ENCODE measurements at regions not wholly inside any gene's neighbourhood (a gene's known extent, or its start where the extent isn't known, plus 50 kb on each side); places are given as distances from the start of the nearest gene placed in this dataset.
"Not testable (repeated sequence)": the region's sequence is repeated elsewhere in the genome, so short reads cannot be mapped to it uniquely, and the experiment has no call there.

DNA sequence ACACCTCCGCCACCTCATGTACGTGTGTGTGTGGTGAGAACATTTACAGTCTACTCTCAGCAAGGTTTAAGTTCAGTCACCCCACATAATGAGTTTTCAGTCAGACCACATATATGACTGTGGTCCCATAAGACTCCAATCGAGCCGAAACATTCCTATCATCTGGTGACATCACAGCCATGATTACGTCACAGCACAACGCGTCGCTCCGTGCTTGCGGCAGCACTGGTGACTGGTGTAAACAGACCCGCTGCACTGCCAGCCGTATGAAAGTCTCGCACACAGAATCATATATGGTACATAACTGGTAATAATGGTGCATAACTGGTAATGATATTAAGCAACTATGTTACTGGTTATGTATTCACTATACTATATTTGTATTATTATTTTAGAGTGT lies 150.7 kb downstream of the DLL1 start:
- no peaks in the 10 kb centered on the region for H3F3A ChIP-seq (ENCODE audit: insufficient read depth)
- no peaks in the 10 kb centered on the region for H4K20me1 ChIP-seq (ENCODE audit: low read depth, low read length)

DNA sequence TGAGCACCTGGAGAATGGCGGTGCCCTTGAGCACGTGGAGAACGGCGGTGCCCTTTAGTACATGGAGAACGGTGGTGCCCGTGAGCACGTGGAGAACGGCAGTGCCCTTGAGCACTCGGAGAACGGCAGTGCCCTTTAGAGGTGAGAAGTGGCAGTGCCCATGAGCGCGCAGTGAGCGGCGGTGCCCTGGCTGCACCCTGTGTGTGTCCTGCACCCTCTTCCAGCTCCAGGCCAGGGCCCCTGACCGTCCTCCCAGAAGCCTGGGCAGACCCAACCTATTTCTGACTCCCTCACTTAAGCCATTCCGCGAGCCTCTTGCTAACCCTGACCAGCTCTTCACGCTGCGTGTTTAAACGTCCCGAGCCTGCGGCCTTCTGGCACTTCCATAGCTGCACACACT lies 151.3 kb downstream of the DLL1 start:
- Histone ChIP-seq H3K9ac (ENCODE audit: low read length) (no peak overlapping the region), H3F3A (ENCODE audit: insufficient read depth) (no peaks in the 10 kb centered on the region)

More for the DNA sequence above, 150.7 kb downstream of the DLL1 start:
- no peak overlapping the region for H3K9ac ChIP-seq (ENCODE audit: low read length)
- no peak overlapping the region for H3K4me3 ChIP-seq (ENCODE audit: insufficient read depth, low read length, poor library complexity, severe bottlenecking)
- no peak overlapping the region for H3K27ac ChIP-seq (ENCODE audit: low read depth, low read length)
- no peak overlapping the region for H3K4me2 ChIP-seq (ENCODE audit: low read depth, low read length, poor library complexity, severe bottlenecking)
- peaks cover 6% of the 10 kb centered on the region; the same call in 1 of the 2 replicates for H3K9me3 ChIP-seq (ENCODE audit: insufficient read depth, low read length)
- H3K36me3 ChIP-seq (ENCODE audit: low read length), result no peaks in the 10 kb centered on the region
- no peaks in the 10 kb centered on the region for H3K27me3 ChIP-seq (ENCODE audit: low read length)
- no peaks in the 10 kb centered on the region for H3K79me2 ChIP-seq (ENCODE audit: insufficient read depth, low read length)
- no peaks in the 10 kb centered on the region for H3K9me2 ChIP-seq (replicated peaks; ENCODE audit: insufficient read depth, low read length)
- H2AFZ ChIP-seq (ENCODE audit: low read depth, low read length, severe bottlenecking), result no peak overlapping the region
- TF ChIP-seq, protein P1, sequence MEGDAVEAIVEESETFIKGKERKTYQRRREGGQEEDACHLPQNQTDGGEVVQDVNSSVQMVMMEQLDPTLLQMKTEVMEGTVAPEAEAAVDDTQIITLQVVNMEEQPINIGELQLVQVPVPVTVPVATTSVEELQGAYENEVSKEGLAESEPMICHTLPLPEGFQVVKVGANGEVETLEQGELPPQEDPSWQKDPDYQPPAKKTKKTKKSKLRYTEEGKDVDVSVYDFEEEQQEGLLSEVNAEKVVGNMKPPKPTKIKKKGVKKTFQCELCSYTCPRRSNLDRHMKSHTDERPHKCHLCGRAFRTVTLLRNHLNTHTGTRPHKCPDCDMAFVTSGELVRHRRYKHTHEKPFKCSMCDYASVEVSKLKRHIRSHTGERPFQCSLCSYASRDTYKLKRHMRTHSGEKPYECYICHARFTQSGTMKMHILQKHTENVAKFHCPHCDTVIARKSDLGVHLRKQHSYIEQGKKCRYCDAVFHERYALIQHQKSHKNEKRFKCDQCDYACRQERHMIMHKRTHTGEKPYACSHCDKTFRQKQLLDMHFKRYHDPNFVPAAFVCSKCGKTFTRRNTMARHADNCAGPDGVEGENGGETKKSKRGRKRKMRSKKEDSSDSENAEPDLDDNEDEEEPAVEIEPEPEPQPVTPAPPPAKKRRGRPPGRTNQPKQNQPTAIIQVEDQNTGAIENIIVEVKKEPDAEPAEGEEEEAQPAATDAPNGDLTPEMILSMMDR (IDR thresholded peaks at IDR 0.05; ENCODE audit: insufficient read depth, low read length, poor library complexity, severe bottlenecking), result no peak
- no peak for TF ChIP-seq EZH2phosphoT487 (conservative IDR thresholded peaks at IDR 0.05; ENCODE audit: low read length)

DNA sequence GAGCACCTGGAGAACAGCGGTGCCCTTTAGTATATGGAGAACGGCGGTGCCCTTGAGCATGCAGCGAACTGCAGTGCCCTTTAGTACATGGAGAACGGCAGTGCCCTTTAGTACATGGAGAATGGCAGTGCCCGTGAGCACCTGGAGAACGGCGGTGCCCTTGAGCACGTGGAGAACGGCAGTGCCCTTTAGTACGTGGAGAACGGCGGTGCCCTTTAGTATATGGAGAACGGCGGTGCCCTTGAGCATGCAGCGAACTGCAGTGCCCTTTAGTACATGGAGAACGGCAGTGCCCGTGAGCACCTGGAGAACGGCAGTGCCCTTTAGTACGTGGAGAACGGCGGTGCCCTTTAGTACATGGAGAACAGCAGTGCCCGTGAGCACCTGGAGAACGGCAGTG lies 151.8 kb downstream of the DLL1 start:
- not testable (repeated sequence) for H3K27me3 ChIP-seq (ENCODE audit: low read length); H3K9ac ChIP-seq (ENCODE audit: low read length); H3K4me2 ChIP-seq (ENCODE audit: low read depth, low read length, poor library complexity, severe bottlenecking); H2AFZ ChIP-seq (ENCODE audit: low read depth, low read length, severe bottlenecking); H3K9me2 ChIP-seq (replicated peaks; ENCODE audit: insufficient read depth, low read length); H3K36me3 ChIP-seq (ENCODE audit: low read length); H3K9me3 ChIP-seq (ENCODE audit: insufficient read depth, low read length); H3K27ac ChIP-seq (ENCODE audit: low read depth, low read length); H3K79me2 ChIP-seq (ENCODE audit: insufficient read depth, low read length); H4K20me1 ChIP-seq (ENCODE audit: low read depth, low read length); H3F3A ChIP-seq (ENCODE audit: insufficient read depth); H3K4me3 ChIP-seq (ENCODE audit: insufficient read depth, low read length, poor library complexity, severe bottlenecking)

More for the DNA sequence above, 151.3 kb downstream of the DLL1 start:
- Histone ChIP-seq H4K20me1 (ENCODE audit: low read depth, low read length) (no peaks in the 10 kb centered on the region), H3K36me3 (ENCODE audit: low read length) (no peaks in the 10 kb centered on the region), H2AFZ (ENCODE audit: low read depth, low read length, severe bottlenecking) (no peak overlapping the region), H3K79me2 (ENCODE audit: insufficient read depth, low read length) (no peaks in the 10 kb centered on the region), H3K4me2 (ENCODE audit: low read depth, low read length, poor library complexity, severe bottlenecking) (no peak overlapping the region), H3K27ac (ENCODE audit: low read depth, low read length) (no peak overlapping the region), H3K9me3 (ENCODE audit: insufficient read depth, low read length) (peaks cover 3% of the 10 kb centered on the region; the same call in 1 of the 2 replicates), H3K9me2 (replicated peaks; ENCODE audit: insufficient read depth, low read length) (no peaks in the 10 kb centered on the region), H3K27me3 (ENCODE audit: low read length) (no peaks in the 10 kb centered on the region), H3K4me3 (ENCODE audit: insufficient read depth, low read length, poor library complexity, severe bottlenecking) (no peak overlapping the region)
- TF ChIP-seq EZH2phosphoT487 (conservative IDR thresholded peaks at IDR 0.05; ENCODE audit: low read length), result no peak
- TF ChIP-seq, protein P1 (IDR thresholded peaks at IDR 0.05; ENCODE audit: insufficient read depth, low read length, poor library complexity, severe bottlenecking), result no peak

DNA sequence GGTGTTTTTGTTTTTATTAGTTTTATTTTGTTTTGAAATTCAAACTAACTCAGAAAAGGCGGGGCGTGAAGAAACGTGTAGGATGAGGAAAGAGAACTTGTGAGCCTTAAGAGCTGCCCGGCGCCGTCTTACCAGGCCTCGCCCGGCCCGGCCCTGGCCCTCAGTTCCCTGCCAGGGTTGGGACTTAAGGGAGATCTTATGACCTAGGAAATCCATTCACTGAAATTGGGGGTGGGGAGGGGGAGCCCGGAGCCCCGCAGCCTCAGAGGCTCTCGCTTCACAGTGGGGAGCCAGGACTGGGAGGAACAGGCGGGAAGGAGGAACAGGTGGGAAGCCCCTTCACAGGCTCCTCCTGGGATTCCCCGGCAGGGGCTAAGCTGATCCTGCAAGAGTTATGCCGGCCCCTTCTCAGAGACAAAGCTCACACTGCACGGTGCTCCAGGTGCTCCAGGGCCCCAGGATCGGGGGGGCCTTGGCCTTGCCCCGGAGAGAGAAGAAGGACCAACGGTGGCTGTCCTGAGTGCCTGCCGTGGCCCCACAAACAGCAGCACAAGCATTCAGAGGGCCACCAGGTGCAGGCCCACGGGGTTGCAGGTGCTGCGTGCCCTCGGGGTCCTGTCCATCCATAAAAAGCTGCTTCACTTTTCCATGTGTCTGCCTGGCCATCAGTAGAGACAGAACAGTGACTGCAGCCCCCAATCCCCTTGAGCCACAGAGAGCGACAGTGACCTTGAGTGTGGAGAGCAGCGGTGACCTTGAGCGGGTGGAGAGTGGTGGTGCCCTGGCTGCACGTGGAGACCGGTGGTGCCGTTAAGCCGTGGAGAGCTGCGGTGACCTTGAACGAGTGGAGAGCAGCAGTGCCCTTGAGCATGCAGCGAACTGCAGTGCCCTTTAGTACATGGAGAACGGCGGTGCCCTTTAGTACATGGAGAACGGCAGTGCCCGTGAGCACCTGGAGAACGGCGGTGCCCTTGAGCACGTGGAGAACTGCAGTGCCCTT lies 152.7 kb downstream of the DLL1 start:
- no peaks in the 10 kb centered on the region for H4K20me1 ChIP-seq (ENCODE audit: low read depth, low read length)
- H2AFZ ChIP-seq (ENCODE audit: low read depth, low read length, severe bottlenecking), result no peak overlapping the region
- no peak overlapping the region for H3K4me2 ChIP-seq (ENCODE audit: low read depth, low read length, poor library complexity, severe bottlenecking)
- no peak overlapping the region for H3K4me3 ChIP-seq (ENCODE audit: insufficient read depth, low read length, poor library complexity, severe bottlenecking)
- H3K27me3 ChIP-seq (ENCODE audit: low read length), result no peaks in the 10 kb centered on the region
- no peaks in the 10 kb centered on the region for H3K36me3 ChIP-seq (ENCODE audit: low read length)
- no peaks in the 10 kb centered on the region for H3K79me2 ChIP-seq (ENCODE audit: insufficient read depth, low read length)
- TF ChIP-seq, protein P1 (IDR thresholded peaks at IDR 0.05; ENCODE audit: insufficient read depth, low read length, poor library complexity, severe bottlenecking), result no peak
- no peaks in the 10 kb centered on the region for H3F3A ChIP-seq (ENCODE audit: insufficient read depth)
- H3K9me3 ChIP-seq (ENCODE audit: insufficient read depth, low read length), result no peaks in the 10 kb centered on the region
- no peak overlapping the region for H3K27ac ChIP-seq (ENCODE audit: low read depth, low read length)
- H3K9me2 ChIP-seq (replicated peaks; ENCODE audit: insufficient read depth, low read length), result no peaks in the 10 kb centered on the region
- H3K9ac ChIP-seq (ENCODE audit: low read length), result no peak overlapping the region

Data from SU-DHL-6 (cell line).